GM12878 (cell line): ENCODE measurements at regions not wholly inside any gene's neighbourhood (a gene's known extent, or its start where the extent isn't known, plus 50 kb on each side); places are given as distances from the start of the nearest gene placed in this dataset.

ENCODE experiments used
- CEBPB ChIP-seq, 2 experiments: fragments of 150-350 bp in 1 of 2; IDR thresholded peaks; 2 replicates each; pipeline ENCODE4 v1.6.1; 2012 to 2014; ENCODE audit warnings: low read depth in 2 of 2, low read length in 2 of 2, borderline replicate concordance in 1 of 2, inconsistent platforms in 1 of 2
- EP300 ChIP-seq, 2 experiments: fragments of 150-350 bp in 1 of 2; IDR thresholded peaks; 2 replicates each; pipeline ENCODE4 v1.6.1; 2011 to 2012; ENCODE audit warnings: low read depth in 2 of 2, low read length in 2 of 2, borderline replicate concordance in 1 of 2, improper control_type of control experiment in 1 of 2, inconsistent platforms in 1 of 2; ENCODE audit not compliant: control insufficient read depth in 1 of 2
- EZH2 ChIP-seq: IDR thresholded peaks from 2 replicates; pipeline ENCODE4 v1.6.1; 2012; ENCODE audit warnings: low read depth, mild to moderate bottlenecking, control low read depth, inconsistent platforms, low read length, borderline replicate concordance; ENCODE audit not compliant: control insufficient read depth
- MTA2 ChIP-seq: fragments of 450-650 bp; IDR thresholded peaks from 2 replicates; pipeline ENCODE4 v1.6.1; 2016; ENCODE audit warnings: low read depth, mild to moderate bottlenecking, moderate library complexity
- PAX5 ChIP-seq: IDR thresholded peaks from 2 replicates; pipeline ENCODE4 v1.6.1; 2011; ENCODE audit warnings: low read depth, low read length, borderline replicate concordance
- PML ChIP-seq: IDR thresholded peaks from 2 replicates; pipeline ENCODE4 v1.6.1; 2012; ENCODE audit warnings: low read length, inconsistent platforms
- POLR2A ChIP-seq: IDR thresholded peaks from 2 replicates; pipeline ENCODE4 v1.6.1; 2011; ENCODE audit warnings: low read depth, mild to moderate bottlenecking, low read length
- POLR2AphosphoS5 ChIP-seq: IDR thresholded peaks from 2 replicates; pipeline ENCODE4 v1.6.1; 2011; ENCODE audit warnings: mild to moderate bottlenecking, low read length, inconsistent platforms
- RELA ChIP-seq: fragments of 450-650 bp; IDR thresholded peaks from 2 replicates; pipeline ENCODE4 v1.8.0; 2014; ENCODE audit warnings: borderline replicate concordance; ENCODE audit not compliant: partially characterized antibody
- TAF1 ChIP-seq: IDR thresholded peaks from 2 replicates; pipeline ENCODE4 v1.6.1; 2011; ENCODE audit warnings: mild to moderate bottlenecking, low read depth, low read length, borderline replicate concordance
- ZNF384 ChIP-seq: IDR thresholded peaks from 2 replicates; pipeline ENCODE4 v1.6.1; 2012; ENCODE audit warnings: low read depth, mild to moderate bottlenecking, low read length, improper control_type of control experiment, borderline replicate concordance
- TF ChIP-seq, protein P1 (sequence below): IDR thresholded peaks from 2 replicates; pipeline ENCODE4 v1.6.1; 2012; ENCODE audit warnings: low read depth, low read length, improper control_type of control experiment
- TF ChIP-seq, protein P2 (sequence below), 3 experiments: IDR thresholded peaks in 2 of 3; conservative IDR thresholded peaks in 1 of 3; 2 replicates each; pipeline ENCODE4 v1.5.1; 2011; ENCODE audit warnings: low read depth in 3 of 3, low read length in 3 of 3, mild to moderate bottlenecking in 3 of 3, control low read depth in 2 of 3, moderate library complexity in 2 of 3, inconsistent platforms in 1 of 3, mixed read lengths in 1 of 3; ENCODE audit not compliant: control insufficient read depth in 2 of 3, insufficient read depth in 1 of 3; ENCODE audit errors: extremely low read depth in 1 of 3
- TF ChIP-seq, protein P3 (sequence below): IDR thresholded peaks from 2 replicates; pipeline ENCODE4 v1.6.1; 2011; ENCODE audit warnings: borderline replicate concordance, low read depth, mild to moderate bottlenecking, moderate library complexity, mixed read lengths, low read length; ENCODE audit not compliant: insufficient read depth; ENCODE audit errors: extremely low read length

DNA sequence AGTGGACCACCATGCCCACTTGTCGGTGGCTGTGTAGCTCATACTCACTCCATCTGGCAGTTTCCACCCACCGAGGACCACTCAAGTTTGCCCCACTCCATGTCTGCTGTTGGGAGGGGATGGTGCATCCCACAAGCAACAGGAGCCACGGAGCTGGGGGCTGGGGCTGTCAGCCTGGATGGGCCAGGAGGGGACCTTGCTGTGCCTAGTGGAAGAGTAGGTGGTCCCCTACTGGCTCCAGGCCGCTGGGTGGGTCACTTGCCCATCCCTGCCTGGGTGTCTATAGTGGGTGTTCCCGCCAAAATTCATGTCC is 57.0 kb downstream of the SMIM38 start:
- TF ChIP-seq EP300 (IDR thresholded peaks at IDR 0.05; ENCODE audit: borderline replicate concordance in 1 of 2, control insufficient read depth in 1 of 2, low read depth in 2 of 2, low read length in 2 of 2) (no peak), POLR2A (no peak), MTA2 (no peak), PAX5 (no peak), POLR2AphosphoS5 (no peak), TAF1 (no peak), CEBPB (IDR thresholded peaks at IDR 0.05; ENCODE audit: borderline replicate concordance in 1 of 2, low read depth in 2 of 2, low read length in 2 of 2) (no peak), PML (no peak), EZH2 (no peak), ZNF384 (no peak), RELA (no peak)
- TF ChIP-seq, protein P1, sequence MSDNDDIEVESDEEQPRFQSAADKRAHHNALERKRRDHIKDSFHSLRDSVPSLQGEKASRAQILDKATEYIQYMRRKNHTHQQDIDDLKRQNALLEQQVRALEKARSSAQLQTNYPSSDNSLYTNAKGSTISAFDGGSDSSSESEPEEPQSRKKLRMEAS: no peak
- TF ChIP-seq, protein P2, sequence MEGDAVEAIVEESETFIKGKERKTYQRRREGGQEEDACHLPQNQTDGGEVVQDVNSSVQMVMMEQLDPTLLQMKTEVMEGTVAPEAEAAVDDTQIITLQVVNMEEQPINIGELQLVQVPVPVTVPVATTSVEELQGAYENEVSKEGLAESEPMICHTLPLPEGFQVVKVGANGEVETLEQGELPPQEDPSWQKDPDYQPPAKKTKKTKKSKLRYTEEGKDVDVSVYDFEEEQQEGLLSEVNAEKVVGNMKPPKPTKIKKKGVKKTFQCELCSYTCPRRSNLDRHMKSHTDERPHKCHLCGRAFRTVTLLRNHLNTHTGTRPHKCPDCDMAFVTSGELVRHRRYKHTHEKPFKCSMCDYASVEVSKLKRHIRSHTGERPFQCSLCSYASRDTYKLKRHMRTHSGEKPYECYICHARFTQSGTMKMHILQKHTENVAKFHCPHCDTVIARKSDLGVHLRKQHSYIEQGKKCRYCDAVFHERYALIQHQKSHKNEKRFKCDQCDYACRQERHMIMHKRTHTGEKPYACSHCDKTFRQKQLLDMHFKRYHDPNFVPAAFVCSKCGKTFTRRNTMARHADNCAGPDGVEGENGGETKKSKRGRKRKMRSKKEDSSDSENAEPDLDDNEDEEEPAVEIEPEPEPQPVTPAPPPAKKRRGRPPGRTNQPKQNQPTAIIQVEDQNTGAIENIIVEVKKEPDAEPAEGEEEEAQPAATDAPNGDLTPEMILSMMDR (IDR thresholded peaks at IDR 0.05 in 2 of 3, conservative IDR thresholded peaks at IDR 0.05 in 1 of 3; ENCODE audit: control insufficient read depth in 2 of 3, extremely low read depth in 1 of 3, insufficient read depth in 1 of 3, low read depth in 3 of 3, low read length in 3 of 3): no peak
- TF ChIP-seq, protein P3, sequence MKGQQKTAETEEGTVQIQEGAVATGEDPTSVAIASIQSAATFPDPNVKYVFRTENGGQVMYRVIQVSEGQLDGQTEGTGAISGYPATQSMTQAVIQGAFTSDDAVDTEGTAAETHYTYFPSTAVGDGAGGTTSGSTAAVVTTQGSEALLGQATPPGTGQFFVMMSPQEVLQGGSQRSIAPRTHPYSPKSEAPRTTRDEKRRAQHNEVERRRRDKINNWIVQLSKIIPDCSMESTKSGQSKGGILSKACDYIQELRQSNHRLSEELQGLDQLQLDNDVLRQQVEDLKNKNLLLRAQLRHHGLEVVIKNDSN: no peak
